OCI-M1 (cell line): ENCODE measurements at regions not wholly inside any gene's neighbourhood (a gene's known extent, or its start where the extent isn't known, plus 50 kb on each side); places are given as distances from the start of the nearest gene placed in this dataset.
"Not testable (repeated sequence)": the region's sequence is repeated elsewhere in the genome, so short reads cannot be mapped to it uniquely, and the experiment has no call there.

Experiments
- DNase-seq: peaks from one replicate; lab custom pipeline; 2025; lab: John Stamatoyannopoulos, UW

DNA sequence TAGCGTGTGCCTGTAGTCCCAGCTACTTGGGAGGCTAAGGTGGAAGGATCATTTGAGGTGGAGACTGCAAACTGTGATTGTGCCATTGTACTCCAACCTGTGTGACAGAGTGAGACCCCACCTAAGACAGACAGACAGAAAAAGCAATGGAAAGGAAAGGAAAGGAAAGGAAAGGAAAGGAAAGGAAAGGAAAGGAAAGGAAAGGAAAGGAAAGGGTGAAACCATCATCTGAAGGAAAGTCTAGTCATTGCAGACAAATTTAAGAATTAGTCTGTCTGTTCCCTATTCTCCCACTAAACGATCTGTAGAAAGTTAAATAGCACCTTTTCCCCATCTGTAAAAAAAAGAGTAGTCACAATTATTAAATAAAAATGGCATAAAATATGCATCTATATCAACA, 91.1 kb upstream of the SKAP2 start:
- DNase-seq = no peak

DNA sequence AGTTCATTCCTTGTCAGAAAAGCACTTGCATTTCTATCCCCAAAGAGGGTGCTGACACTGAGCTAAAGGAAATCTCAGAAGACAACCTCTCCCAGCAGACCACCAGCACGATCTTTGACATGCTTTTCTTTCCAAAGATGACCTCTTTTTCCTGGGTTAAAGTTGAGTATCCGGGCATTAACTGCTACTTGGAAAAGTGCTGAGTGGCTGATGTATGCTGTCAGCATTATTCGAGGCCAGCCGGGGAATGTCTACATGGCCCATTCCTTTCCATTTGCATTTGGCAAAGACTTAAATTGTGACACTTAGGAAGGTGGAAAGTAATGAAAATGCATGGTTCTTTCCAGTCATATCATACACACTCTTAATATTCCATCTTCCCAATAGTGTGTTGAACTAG, 90.6 kb upstream of the SKAP2 start:
- DNase-seq = no peak

DNA sequence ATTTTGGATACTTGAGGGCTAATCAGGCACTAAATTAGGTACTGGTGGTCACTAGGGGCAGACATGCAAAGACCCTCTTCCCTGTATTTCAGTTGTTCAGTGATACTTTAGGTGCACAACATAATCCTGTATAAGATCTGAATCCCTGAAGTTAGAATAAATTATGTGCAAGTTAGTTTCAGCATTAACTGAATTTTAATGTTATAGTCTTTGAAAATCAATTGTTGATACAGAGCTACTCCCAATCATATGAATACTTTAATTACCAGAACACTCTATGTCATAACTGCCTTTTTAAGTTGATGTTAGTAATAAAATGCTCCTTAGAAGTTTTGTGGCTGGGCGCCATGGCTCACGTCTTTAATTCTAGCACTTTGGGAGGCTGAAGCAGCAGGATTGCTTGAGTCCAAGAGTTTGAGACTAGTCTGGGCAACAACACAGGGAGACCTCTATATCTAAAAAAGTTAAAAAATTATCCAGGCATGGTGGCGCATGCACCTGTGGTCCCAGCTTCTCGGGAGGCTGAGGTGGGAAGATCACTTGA, 87.1 kb upstream of the SKAP2 start:
- DNase-seq = no peak

DNA sequence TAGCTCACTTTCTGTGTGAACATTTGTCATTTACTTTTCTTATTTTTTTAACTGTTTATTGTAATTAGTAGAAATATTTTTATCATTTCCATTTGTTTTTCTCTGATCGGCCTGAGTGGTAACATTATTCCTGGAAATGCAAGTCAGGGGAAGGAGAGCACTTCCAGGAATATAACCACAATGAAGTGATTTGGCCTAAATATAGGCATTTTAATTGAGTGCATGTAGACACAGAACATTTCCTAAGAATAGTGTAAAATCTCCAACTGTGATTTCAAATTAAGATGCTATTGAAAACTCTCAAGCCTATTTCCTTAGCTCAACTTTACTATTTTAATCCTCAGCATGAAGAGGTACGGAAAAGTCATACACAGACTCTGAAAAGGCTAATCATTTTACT, 86.5 kb upstream of the SKAP2 start:
- DNase-seq = peak; percentile 15

DNA sequence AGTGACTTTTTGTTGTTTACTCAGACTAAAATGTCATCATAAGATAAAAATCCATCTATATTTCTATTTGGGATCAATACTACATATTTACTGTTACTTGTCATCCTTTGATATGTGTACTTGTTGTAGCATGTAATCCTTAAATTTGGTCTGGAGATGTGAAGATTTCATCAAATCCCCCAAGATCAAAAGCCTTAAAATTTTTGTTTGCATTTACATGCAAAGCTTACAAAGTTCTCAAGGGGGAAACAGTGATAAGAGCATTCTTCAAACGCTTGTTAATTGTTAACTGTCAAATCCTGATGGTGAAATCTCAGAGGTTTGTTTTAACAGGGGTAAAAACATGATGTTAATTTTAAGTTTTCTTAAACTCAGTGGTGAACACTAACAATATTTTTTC, 84.9 kb upstream of the SKAP2 start:
- DNase-seq = no peak

DNA sequence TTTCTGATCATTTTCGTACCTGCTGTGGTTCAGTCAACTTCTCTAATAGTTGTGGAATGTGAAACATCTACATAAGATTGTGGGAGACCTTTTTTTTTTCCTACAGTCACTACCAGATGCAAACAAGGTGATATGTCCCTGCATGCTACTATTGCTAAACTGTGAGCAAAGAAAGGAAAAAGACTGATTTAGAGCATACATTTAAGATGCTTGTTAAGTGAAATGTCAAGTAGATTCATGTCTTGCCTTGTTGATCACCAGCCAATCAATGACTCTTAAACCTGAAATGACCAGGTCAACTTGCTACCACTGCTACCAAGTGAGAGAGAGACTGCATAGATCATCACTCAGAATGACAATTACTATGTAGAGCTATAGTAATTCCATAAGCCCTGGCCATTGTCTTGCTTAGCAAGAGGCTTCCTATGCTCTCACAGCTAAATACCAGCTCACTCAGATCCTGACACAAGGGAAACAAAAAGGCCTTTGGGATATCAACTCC, 84.3 kb upstream of the SKAP2 start:
- DNase-seq = no peak

DNA sequence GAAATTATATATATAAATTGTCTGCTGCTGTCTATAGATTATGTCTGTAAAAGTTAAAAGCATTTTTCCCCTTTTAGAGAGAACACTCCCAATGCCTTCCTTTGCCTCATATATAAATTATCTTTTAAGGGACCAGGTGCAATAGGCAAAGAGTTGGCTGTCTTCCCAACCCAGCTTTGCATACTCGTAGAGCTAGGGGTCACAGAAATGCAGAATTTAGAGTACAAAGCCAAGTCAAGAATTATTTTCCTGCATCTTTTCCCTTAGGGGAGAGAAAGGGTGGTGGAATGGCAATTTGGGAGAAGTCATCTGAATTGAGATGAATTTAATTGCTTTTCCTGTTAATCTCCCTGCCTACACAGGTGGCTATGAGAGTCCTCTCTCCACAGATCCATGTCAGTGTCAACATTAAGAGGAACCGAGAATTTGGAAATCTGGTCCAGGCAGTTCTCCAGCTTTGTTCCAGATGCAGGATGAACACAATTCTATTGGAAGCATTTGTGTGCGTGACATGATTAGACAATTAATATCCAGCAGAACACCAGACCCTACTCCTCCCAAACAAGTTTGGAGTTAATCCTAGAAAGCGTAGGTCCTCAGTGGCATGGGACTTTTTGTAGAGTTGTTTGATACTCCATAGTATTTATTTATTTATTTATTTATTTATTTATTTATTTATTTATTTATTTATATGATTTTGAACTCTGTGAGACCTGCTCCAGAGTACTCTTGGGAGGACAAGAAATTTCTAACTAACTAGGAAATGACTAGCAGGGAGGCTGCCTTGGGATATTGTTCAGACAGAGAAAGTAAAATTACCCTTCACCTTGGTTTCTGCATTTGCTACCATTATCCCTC, 80.3 kb upstream of the SKAP2 start:
- no peak for DNase-seq

DNA sequence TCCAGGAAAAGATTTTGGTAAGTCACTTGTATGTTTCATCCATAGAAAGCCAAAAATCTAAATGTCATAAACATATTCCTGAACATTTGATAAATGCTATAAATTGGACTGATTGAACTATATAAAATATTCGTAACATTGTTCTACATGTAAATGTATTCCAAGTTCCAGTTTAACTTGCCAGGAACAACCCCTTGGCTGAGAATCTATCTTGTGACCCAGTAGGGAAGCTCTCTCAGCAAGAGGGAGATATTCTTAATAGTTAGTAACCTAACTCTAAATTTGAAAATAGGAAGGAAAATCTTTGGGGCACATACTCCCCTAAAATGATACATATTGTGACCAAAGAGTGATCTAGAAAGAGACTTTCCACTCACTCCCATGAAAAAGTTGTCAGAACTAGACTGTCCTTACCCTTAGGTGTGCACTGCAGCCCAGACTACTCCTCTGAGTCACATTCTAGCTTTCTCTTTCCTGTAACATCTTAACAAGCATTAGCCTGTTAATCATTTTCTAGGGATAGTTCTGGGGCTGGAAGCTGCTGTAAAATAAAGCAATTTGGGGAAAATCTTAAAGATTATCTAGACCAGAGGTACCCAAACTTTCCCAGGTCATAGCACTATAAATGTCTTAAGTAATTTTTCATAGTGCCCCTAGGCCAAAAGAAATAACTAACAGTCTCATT, 73.7 kb upstream of the SKAP2 start:
- DNase-seq = no peak

DNA sequence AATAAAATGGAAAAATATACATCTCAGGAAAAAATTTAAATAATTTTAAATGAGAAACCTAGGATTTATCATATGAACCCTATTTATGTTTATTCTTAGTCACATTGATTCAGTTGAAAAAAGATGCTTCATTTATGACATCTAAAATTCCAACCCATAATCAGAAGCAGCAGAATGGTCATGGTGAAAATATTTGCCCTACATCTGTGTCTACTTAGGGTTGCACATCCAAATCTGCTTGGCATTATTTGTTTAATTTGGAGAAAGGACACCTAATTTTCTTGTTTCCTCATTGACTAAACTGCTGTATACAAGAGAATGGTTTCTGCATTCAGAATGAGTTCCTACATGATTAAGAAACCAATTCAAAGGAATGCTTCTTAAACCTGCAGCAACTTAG, 72.9 kb upstream of the SKAP2 start:
- no peak for DNase-seq

DNA sequence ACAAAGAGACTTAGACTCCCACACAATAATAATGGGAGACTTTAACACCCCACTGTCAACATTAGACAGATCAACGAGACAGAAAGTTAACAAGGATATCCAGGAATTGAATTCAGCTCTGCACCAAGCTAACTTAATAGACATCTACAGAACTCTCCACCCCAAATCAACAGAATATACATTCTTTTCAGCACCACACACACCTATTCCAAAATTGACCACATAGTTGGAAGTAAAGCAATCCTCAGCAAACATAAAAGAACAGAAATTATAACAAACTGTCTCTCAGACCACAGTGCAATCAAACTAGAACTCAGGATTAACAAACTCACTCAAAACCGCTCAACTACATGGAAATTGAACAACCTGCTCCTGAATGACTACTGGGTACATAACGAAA, 68.2 kb upstream of the SKAP2 start:
- DNase-seq = not testable (repeated sequence)

DNA sequence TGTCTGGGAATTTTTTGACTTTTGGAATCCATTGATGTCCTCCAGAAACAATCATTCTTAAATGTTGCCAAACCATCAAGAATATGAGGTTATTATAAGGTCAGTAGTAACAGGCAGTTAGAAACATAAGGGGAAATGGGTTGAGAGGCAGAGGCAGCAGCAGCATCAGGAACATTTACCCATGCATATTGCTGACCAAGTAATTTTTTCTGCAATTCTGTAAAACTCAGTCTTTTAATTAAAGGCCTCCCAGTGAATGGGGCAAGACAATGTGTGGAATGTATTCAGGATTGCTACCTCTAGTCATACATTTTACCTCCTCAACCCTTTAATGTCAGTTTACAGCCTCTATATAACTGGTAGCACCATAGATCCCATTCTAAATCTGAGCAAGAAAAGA, 66.5 kb upstream of the SKAP2 start:
- DNase-seq = no peak

DNA sequence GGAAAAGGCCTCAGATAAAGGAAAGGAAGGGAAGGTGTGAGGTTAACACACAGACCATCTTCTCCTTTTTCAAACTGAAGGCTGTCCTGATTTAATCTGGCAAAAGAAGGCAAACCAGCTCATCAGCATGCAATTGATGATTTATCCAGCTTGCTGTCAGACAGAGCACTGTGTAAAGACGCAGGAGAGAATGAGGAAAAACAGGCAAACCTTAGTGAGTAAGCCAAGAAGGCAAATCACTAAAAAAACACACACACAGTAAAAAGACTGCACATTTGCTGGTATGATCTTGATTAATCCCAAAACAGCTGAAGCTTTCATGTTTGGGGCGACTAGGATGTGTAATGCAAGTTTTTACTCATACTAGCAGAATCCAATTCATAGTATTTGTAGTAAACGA, 65.8 kb upstream of the SKAP2 start:
- no peak for DNase-seq

DNA sequence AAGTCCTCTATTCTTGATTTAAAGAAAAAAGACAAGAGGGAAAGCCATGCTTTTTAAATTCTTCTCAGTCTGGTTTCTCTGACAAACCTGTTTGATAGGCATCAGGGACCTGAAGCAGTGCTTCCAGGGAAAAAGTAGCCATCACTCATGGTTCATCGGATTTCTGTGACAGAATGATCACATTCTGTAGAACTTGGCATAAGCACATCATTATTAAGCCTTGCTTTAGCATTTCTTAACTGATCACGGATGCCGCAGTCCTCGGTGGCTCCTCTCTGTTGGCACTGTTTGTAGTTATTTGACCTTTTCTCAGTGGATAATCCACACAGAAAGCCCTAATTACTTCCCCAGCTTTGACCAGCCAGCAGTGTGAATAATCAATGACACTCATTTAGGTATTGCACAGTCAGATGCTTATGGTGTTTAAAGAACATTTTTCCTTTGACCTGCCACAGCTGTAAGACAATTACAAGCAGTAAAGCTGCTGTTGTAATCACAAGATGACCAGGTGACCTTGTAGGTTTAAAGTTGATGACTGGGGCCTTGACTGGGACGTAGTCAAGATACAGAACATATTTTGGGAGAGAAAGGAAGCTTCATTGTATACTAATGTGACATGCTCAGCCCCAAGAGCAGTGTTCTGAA, 64.4 kb upstream of the SKAP2 start:
- no peak for DNase-seq

DNA sequence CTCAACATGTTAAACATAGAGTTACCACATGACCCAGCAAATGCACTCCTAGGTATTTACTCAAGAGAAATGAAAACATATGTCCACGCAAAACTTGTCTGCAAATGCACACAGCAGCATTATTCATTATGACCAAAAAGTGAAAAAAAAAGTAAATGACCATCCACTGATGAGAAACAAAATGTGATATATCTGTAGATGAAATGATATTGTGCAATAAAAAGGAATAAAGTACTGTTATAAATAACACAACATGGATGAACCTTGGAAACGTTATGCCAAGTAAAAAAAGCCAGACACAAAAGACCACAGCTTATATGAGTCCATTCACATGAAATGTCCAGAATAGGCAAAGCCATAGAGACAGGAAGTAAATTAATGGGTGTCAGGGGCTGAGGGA, 61.4 kb upstream of the SKAP2 start:
- DNase-seq = no peak

DNA sequence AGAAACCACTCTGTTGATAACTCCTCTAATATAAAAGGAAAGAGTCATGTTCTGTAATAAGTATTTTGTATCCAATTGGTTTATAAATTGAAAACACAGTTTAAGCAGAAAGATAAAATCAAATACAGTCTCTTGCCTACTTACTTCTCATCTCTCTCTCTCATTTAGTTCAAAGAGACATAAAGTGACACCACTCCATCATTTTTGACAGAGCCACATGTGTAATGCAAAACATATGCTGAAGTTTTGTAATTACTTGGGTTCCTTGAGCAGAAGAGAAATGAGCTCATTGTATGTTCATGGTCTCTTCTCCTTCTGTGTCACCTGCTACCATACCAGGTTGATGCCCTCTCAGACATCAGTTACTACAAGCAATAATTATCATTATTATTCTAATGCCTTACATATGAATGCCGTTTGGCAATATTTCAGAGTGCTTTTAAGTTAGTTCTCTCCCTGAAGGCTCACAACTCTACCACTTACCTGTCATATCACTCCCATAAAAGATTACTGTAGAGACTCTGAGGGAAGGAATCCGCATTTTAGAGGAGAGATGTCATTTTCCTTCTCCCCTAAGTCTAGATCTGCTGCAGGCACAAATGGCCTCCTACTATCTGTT, 59.9 kb upstream of the SKAP2 start:
- no peak for DNase-seq

DNA sequence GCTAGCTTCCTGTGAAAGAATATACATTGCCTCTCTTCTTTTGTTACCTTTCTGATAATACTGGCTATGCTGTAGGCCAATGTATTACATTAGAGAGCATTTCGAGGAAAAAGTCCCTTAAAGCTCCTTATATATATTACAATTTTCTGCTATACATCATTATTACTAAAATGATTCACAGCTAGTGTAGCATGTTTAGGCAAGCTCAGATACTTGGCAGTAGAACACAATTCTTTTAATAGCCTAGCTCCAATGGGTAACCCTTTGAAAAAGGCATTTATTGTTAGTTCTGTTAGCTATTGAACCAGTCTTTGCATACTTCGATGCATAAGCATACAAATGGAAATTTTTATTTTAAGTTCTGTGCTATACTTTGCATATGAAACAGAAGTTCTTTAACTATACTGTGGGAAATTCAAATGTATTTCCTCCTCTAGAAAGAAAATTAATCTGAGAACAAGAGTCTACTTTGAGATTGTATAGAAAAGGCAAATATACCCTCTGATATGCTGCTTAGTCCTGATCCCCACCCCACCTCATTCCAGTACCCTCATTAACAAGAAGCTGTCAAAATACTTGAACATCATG, 55.6 kb upstream of the SKAP2 start:
- no peak for DNase-seq

DNA sequence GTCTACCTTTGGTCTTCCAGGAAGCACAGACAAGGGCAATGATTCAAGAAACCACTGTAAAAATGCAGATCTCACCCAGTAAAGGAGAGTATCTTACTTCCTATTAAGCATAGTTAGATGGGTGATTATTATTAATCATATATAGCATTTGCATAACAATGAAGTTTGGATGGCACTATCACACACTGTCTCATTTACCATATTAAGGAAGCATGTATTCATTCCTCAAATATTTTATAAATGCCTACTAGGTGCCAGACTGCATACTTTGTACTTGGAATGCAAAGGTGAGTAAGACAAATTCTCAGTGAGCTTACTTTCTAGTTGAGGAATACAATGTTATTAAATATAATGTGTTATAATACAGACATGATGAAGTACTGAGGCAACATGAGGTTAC, 53.9 kb upstream of the SKAP2 start:
- DNase-seq = no peak

DNA sequence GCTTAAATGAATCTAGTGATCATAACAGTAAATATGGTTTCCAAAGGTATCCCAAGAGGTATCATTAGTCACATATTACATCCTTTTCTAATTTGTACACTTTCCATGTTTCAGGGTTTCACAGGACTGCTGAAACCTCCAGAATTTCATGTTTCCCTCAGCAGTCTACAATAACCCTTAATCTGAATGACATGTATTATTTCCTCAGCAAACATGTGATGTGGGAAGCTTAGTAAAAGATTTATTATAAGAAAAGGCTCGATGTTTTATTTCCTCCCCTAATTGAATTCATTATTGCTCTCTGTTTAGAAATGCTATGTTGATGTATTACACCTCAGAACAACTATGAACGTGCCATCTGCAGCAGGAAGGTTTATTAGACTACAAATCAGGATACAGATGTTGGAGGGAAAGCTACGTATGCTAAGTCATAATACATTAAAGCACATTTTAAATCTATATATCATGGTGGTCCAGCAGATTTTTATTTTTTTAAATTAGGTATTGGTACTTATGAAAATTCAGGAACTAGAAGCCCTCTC, 52.5 kb upstream of the SKAP2 start:
- DNase-seq = no peak

DNA sequence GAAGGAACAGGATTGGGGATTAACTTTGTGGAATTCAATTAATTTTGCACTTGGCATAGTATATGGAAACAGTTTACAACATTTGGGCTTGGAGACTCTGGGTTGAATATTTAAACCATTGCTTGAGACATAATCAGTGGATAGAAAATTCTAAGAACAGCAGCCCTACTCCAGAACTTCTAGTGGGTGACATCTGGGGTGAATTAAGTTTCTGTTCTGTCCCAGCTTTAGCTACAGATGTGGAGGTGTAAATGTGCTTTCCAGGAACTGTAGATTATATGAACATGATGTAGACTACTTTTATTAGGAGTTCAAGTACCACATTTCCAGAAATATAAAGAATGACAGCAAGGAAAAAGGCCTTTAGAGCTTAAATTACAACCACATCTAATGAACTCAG, 51.9 kb upstream of the SKAP2 start:
- no peak for DNase-seq
